ENCODE measurements at regions not wholly inside any gene's neighbourhood (a gene's known extent, or its start where the extent isn't known, plus 50 kb on each side); places are given as distances from the start of the nearest gene placed in this dataset.
A peak's percentile ranks its signal among the peaks of the same experiment; 100 is the strongest.

DNA sequence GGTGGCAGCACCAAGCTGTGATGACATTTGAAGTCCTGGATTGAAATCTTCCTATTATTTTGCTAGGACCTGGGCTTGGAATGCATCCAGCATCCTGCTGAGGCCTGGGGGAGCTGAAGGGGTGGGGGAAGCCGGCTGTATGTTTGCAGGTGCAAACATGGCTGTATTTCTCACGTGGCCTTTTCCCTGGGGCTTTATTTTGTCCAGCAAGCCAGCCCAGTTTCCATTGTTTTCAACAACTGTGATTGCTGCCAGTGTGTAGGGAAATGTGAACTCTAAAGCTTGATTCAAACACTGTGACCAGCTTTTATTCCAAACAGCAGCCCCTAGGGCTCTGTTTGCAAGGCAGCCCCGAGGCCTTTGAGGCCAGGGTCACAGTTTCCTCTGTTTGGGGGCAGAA is 683.0 kb downstream of the DHX35 start:
- Histone ChIP-seq H2BK15ac (ENCODE audit: low read length) (no peak overlapping the region), H2AFZ (ENCODE audit: low read length) (no peak overlapping the region), H2BK120ac (ENCODE audit: low read depth, low read length) (no peak overlapping the region), H3K4me3 (ENCODE audit: low read length in 2 of 2) (no peak overlapping the region), H3K18ac (ENCODE audit: low read length) (peak overlapping the region; percentile 20), H3K36me3 (replicated peaks in 1 of 2; ENCODE audit: control insufficient read depth in 2 of 2, insufficient read depth in 2 of 2, low read length in 2 of 2) (no peaks in the 10 kb centered on the region), H3K79me1 (ENCODE audit: low read depth, low read length) (no peaks in the 10 kb centered on the region), H3K4me2 (ENCODE audit: insufficient read depth, low read length, poor library complexity, severe bottlenecking) (no peak overlapping the region), H3K9me3 (replicated peaks in 1 of 2; ENCODE audit: control insufficient read depth in 2 of 2, insufficient read depth in 1 of 2, low read depth in 1 of 2, low read length in 2 of 2) (no peaks in the 10 kb centered on the region), H2AK5ac (ENCODE audit: low read depth, low read length) (no peak overlapping the region), H2BK12ac (ENCODE audit: low read length) (no peak overlapping the region), H3K4me1 (ENCODE audit: control insufficient read depth in 2 of 2, insufficient read depth in 1 of 2, low read depth in 1 of 2, low read length in 2 of 2) (peaks cover 16 to 24% of the 10 kb centered on the region in 2 donors), H4K8ac (ENCODE audit: low read depth, low read length) (no peak overlapping the region), H3K23ac (ENCODE audit: low read depth, low read length, poor library complexity) (no peak overlapping the region), H3K27ac (replicated peaks; ENCODE audit: low read length) (peak overlapping the region; percentile 58), H3K4ac (ENCODE audit: low read length) (no peak overlapping the region), H3K27me3 (ENCODE audit: control insufficient read depth in 3 of 3, insufficient read depth in 3 of 3, low read depth in 1 of 3, low read length in 3 of 3) (no peaks in the 10 kb centered on the region), H2BK5ac (ENCODE audit: low read length) (no peak overlapping the region), H4K91ac (ENCODE audit: low read depth, low read length, poor library complexity) (no peak overlapping the region), H3K9ac (ENCODE audit: low read depth, low read length, poor library complexity) (no peak overlapping the region), H3K14ac (ENCODE audit: low read length) (no peak overlapping the region)
- WGBS, 2 donors (ENCODE audit: extremely low coverage in 2 of 2, insufficient read length in 2 of 2, insufficient replicate concordance in 1 of 2), result no CpG with 5 or more reads among the region's 3 CpGs
- peak; percentile 36 for DNase-seq (ENCODE audit: low spot score)

- Histone ChIP-seq H3K4me1 (ENCODE audit: control insufficient read depth in 2 of 2, insufficient read depth in 1 of 2, low read depth in 1 of 2, low read length in 2 of 2) (peaks cover 16 to 24% of the 10 kb centered on the region in 2 donors), H3K9ac (ENCODE audit: low read depth, low read length, poor library complexity) (no peak overlapping the region), H3K18ac (ENCODE audit: low read length) (no peak overlapping the region), H3K27me3 (ENCODE audit: control insufficient read depth in 3 of 3, insufficient read depth in 3 of 3, low read depth in 1 of 3, low read length in 3 of 3) (no peaks in the 10 kb centered on the region), H2BK5ac (ENCODE audit: low read length) (no peak overlapping the region), H2AK5ac (ENCODE audit: low read depth, low read length) (no peak overlapping the region), H2BK12ac (ENCODE audit: low read length) (no peak overlapping the region), H3K4me3 (ENCODE audit: low read length in 2 of 2) (no peak overlapping the region), H4K8ac (ENCODE audit: low read depth, low read length) (no peak overlapping the region), H4K91ac (ENCODE audit: low read depth, low read length, poor library complexity) (no peak overlapping the region), H3K79me1 (ENCODE audit: low read depth, low read length) (no peaks in the 10 kb centered on the region), H3K14ac (ENCODE audit: low read length) (no peak overlapping the region), H2BK15ac (ENCODE audit: low read length) (no peak overlapping the region), H3K36me3 (replicated peaks in 1 of 2; ENCODE audit: control insufficient read depth in 2 of 2, insufficient read depth in 2 of 2, low read length in 2 of 2) (no peaks in the 10 kb centered on the region), H3K4me2 (ENCODE audit: insufficient read depth, low read length, poor library complexity, severe bottlenecking) (no peak overlapping the region), H2AFZ (ENCODE audit: low read length) (no peak overlapping the region), H3K9me3 (replicated peaks in 1 of 2; ENCODE audit: control insufficient read depth in 2 of 2, insufficient read depth in 1 of 2, low read depth in 1 of 2, low read length in 2 of 2) (peaks cover 0 to 1% of the 10 kb centered on the region in 2 donors), H2BK120ac (ENCODE audit: low read depth, low read length) (no peak overlapping the region), H3K27ac (replicated peaks; ENCODE audit: low read length) (no peak overlapping the region), H3K4ac (ENCODE audit: low read length) (no peak overlapping the region), H3K23ac (ENCODE audit: low read depth, low read length, poor library complexity) (no peak overlapping the region)
- no peak for DNase-seq (ENCODE audit: low spot score)
- no CpG with 5 or more reads among the region's 1 CpG for WGBS, 2 donors (ENCODE audit: extremely low coverage in 2 of 2, insufficient read length in 2 of 2, insufficient replicate concordance in 1 of 2)
Measured at GRCh38 chr20:39643292-39643691, 681.1 kb downstream of the DHX35 start.

DNA sequence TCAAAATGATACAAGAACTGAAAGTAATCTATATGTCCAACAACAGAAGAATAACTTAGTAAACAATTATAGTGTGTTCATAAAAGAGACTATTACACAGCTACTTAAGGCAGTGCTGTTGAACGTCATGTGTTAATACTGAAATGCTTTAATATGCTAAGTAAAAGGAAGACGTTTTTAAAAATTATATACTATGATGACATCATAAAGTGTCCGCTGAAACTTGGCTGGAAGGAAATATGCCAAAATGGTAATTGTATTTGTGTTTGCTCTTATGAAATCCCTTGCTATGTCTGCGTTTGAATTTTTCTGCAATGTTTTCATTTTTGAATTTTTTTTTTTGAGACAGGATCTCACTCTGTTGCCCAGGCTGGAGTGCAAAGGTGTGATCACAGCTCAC is 679.3 kb downstream of the DHX35 start:
- WGBS, 2 donors (ENCODE audit: extremely low coverage in 2 of 2, insufficient read length in 2 of 2, insufficient replicate concordance in 1 of 2), result no CpG with 5 or more reads among the region's 4 CpGs

GRCh38 chr20:39640147-39640546 is 678.0 kb downstream of the DHX35 start:
- WGBS, 2 donors (ENCODE audit: extremely low coverage in 2 of 2, insufficient read length in 2 of 2, insufficient replicate concordance in 1 of 2), result no CpG with 5 or more reads among the region's 8 CpGs
- H4K8ac ChIP-seq (ENCODE audit: low read depth, low read length), result no peak overlapping the region
- no peak overlapping the region for H3K14ac ChIP-seq (ENCODE audit: low read length)
- no peak overlapping the region for H3K4me3 ChIP-seq (ENCODE audit: low read length in 2 of 2)
- H3K27ac ChIP-seq (replicated peaks; ENCODE audit: low read length), result no peak overlapping the region
- H3K27me3 ChIP-seq (ENCODE audit: control insufficient read depth in 3 of 3, insufficient read depth in 3 of 3, low read depth in 1 of 3, low read length in 3 of 3), result no peaks in the 10 kb centered on the region
- peaks cover 3 to 9% of the 10 kb centered on the region in 2 donors for H3K4me1 ChIP-seq (ENCODE audit: control insufficient read depth in 2 of 2, insufficient read depth in 1 of 2, low read depth in 1 of 2, low read length in 2 of 2)
- H2BK120ac ChIP-seq (ENCODE audit: low read depth, low read length), result no peak overlapping the region
- H4K91ac ChIP-seq (ENCODE audit: low read depth, low read length, poor library complexity), result no peak overlapping the region
- no peak overlapping the region for H2BK5ac ChIP-seq (ENCODE audit: low read length)
- no peak overlapping the region for H2AK5ac ChIP-seq (ENCODE audit: low read depth, low read length)
- H3K4ac ChIP-seq (ENCODE audit: low read length), result no peak overlapping the region
- no peaks in the 10 kb centered on the region for H3K79me1 ChIP-seq (ENCODE audit: low read depth, low read length)
- no peak overlapping the region for H3K9ac ChIP-seq (ENCODE audit: low read depth, low read length, poor library complexity)
- no peak overlapping the region for H3K23ac ChIP-seq (ENCODE audit: low read depth, low read length, poor library complexity)
- no peak overlapping the region for H2BK12ac ChIP-seq (ENCODE audit: low read length)
- H3K9me3 ChIP-seq (replicated peaks in 1 of 2; ENCODE audit: control insufficient read depth in 2 of 2, insufficient read depth in 1 of 2, low read depth in 1 of 2, low read length in 2 of 2), result peaks cover 0 to 1% of the 10 kb centered on the region in 2 donors
- H2BK15ac ChIP-seq (ENCODE audit: low read length), result no peak overlapping the region
- H3K4me2 ChIP-seq (ENCODE audit: insufficient read depth, low read length, poor library complexity, severe bottlenecking), result no peak overlapping the region
- H3K18ac ChIP-seq (ENCODE audit: low read length), result no peak overlapping the region
- no peak for DNase-seq (ENCODE audit: low spot score)
- no peaks in the 10 kb centered on the region for H3K36me3 ChIP-seq (replicated peaks in 1 of 2; ENCODE audit: control insufficient read depth in 2 of 2, insufficient read depth in 2 of 2, low read length in 2 of 2)
- no peak overlapping the region for H2AFZ ChIP-seq (ENCODE audit: low read length)

More for the DNA sequence above, 679.3 kb downstream of the DHX35 start:
- Histone ChIP-seq H2BK15ac (ENCODE audit: low read length) (no peak overlapping the region), H3K4me2 (ENCODE audit: insufficient read depth, low read length, poor library complexity, severe bottlenecking) (no peak overlapping the region), H3K23ac (ENCODE audit: low read depth, low read length, poor library complexity) (no peak overlapping the region), H2AK5ac (ENCODE audit: low read depth, low read length) (no peak overlapping the region), H3K27me3 (ENCODE audit: control insufficient read depth in 3 of 3, insufficient read depth in 3 of 3, low read depth in 1 of 3, low read length in 3 of 3) (no peaks in the 10 kb centered on the region), H3K79me1 (ENCODE audit: low read depth, low read length) (no peaks in the 10 kb centered on the region), H4K91ac (ENCODE audit: low read depth, low read length, poor library complexity) (no peak overlapping the region), H2BK12ac (ENCODE audit: low read length) (no peak overlapping the region), H3K4ac (ENCODE audit: low read length) (no peak overlapping the region), H2BK5ac (ENCODE audit: low read length) (no peak overlapping the region), H3K18ac (ENCODE audit: low read length) (no peak overlapping the region), H2BK120ac (ENCODE audit: low read depth, low read length) (no peak overlapping the region), H4K8ac (ENCODE audit: low read depth, low read length) (no peak overlapping the region), H3K9me3 (replicated peaks in 1 of 2; ENCODE audit: control insufficient read depth in 2 of 2, insufficient read depth in 1 of 2, low read depth in 1 of 2, low read length in 2 of 2) (peaks cover 0 to 1% of the 10 kb centered on the region in 2 donors), H3K36me3 (replicated peaks in 1 of 2; ENCODE audit: control insufficient read depth in 2 of 2, insufficient read depth in 2 of 2, low read length in 2 of 2) (no peaks in the 10 kb centered on the region), H3K4me3 (ENCODE audit: low read length in 2 of 2) (no peak overlapping the region), H3K14ac (ENCODE audit: low read length) (no peak overlapping the region), H3K4me1 (ENCODE audit: control insufficient read depth in 2 of 2, insufficient read depth in 1 of 2, low read depth in 1 of 2, low read length in 2 of 2) (peaks cover 9 to 17% of the 10 kb centered on the region in 2 donors), H3K27ac (replicated peaks; ENCODE audit: low read length) (no peak overlapping the region), H2AFZ (ENCODE audit: low read length) (no peak overlapping the region), H3K9ac (ENCODE audit: low read depth, low read length, poor library complexity) (no peak overlapping the region)
- DNase-seq (ENCODE audit: low spot score), result no peak

Data from neuronal stem cell (in vitro differentiated cells).